SK-N-SH (cell line): ENCODE measurements at regions not wholly inside any gene's neighbourhood (a gene's known extent, or its start where the extent isn't known, plus 50 kb on each side); places are given as distances from the start of the nearest gene placed in this dataset.

Experiments
- CTCF ChIP-seq: fragments of 200-600 bp; sonication (generic); IDR thresholded peaks from 2 replicates; pipeline ENCODE4 v1.6.1; 2017; ENCODE audit warnings: antibody characterized with exemption, mild to moderate bottlenecking, moderate library complexity
- EP300 ChIP-seq, 2 experiments: IDR thresholded peaks; 2 replicates each; pipeline versions ENCODE4 v1.4.0 to v1.6.1; 2012; ENCODE audit warnings: borderline replicate concordance in 1 of 2, low read depth in 1 of 2, low read length in 1 of 2
- EZH2phosphoT487 ChIP-seq: fragments of 200-600 bp; sonication (generic); IDR thresholded peaks from 2 replicates; pipeline ENCODE4 v1.6.1; 2017; ENCODE audit warnings: low read depth, mixed run types, mild to moderate bottlenecking, antibody characterized with exemption, moderate library complexity, borderline replicate concordance
- MAX ChIP-seq: IDR thresholded peaks from 2 replicates; pipeline ENCODE4 v1.4.0; 2012; ENCODE audit warnings: low read depth
- POLR2AphosphoS5 ChIP-seq: IDR thresholded peaks from 2 replicates; pipeline ENCODE4 v1.6.1; 2012; ENCODE audit warnings: low read depth, low read length
- SIN3A ChIP-seq: IDR thresholded peaks from 2 replicates; pipeline ENCODE4 v1.6.1; 2012; ENCODE audit warnings: low read depth, mild to moderate bottlenecking, low read length, moderate library complexity, borderline replicate concordance
- TEAD4 ChIP-seq: IDR thresholded peaks from 2 replicates; pipeline ENCODE4 v1.4.0; 2012; ENCODE audit warnings: mild to moderate bottlenecking, borderline replicate concordance; ENCODE audit not compliant: insufficient read depth
- USF2 ChIP-seq: fragments of 150-350 bp; IDR thresholded peaks from 2 replicates; pipeline ENCODE4 v1.6.1; 2017; ENCODE audit warnings: antibody characterized with exemption, low read length, low read depth, borderline replicate concordance
- YY1 ChIP-seq: IDR thresholded peaks from 2 replicates; pipeline ENCODE4 v1.4.0; 2012; ENCODE audit warnings: low read depth, mild to moderate bottlenecking

GRCh38 chr1:82260051-82260450 is 459.3 kb downstream of the ADGRL2 start:
- TF ChIP-seq SIN3A (no peak), CTCF (no peak), YY1 (no peak), POLR2AphosphoS5 (no peak), USF2 (no peak), EP300 (IDR thresholded peaks at IDR 0.05; ENCODE audit: borderline replicate concordance in 1 of 2, low read depth in 1 of 2, low read length in 1 of 2) (no peak), EZH2phosphoT487 (no peak), MAX (no peak), TEAD4 (no peak)
